ENCODE measurements at regions not wholly inside any gene's neighbourhood (a gene's known extent, or its start where the extent isn't known, plus 50 kb on each side); places are given as distances from the start of the nearest gene placed in this dataset.
A peak's percentile ranks its signal among the peaks of the same experiment; 100 is the strongest.

GRCh38 chr1:148388260-148389026 is 94.7 kb downstream of the PPIAL4G start (continued):
- TF ChIP-seq CREB3L1 (IDR thresholded peaks at IDR 0.05; ENCODE audit: borderline replicate concordance, low read depth): peak; percentile 42; the same call in 1 of the 2 replicates
- no peak for TF ChIP-seq SREBF2 (CRISPR knock-in tag; IDR thresholded peaks at IDR 0.05)
- TF ChIP-seq LARP7 (IDR thresholded peaks at IDR 0.05): no peak
- peak; percentile 82 for TF ChIP-seq CXXC5 (CRISPR knock-in tag; IDR thresholded peaks at IDR 0.05)
- 0 out of 2 replicates have a peak, but pooled peaks have one; percentile 19 for TF ChIP-seq MEF2D (tag; conservative IDR thresholded peaks at IDR 0.05; ENCODE audit: low read depth)
- no peak for TF ChIP-seq HMGN3 (IDR thresholded peaks at IDR 0.05; ENCODE audit: borderline replicate concordance, extremely low read depth, insufficient read length, low read depth, low read length)
- TF ChIP-seq MAX (CRISPR knock-in tag; IDR thresholded peaks at IDR 0.05): peak; percentile 45; the same call in 1 of the 2 replicates
- TF ChIP-seq RREB1 (CRISPR knock-in tag; IDR thresholded peaks at IDR 0.05): no peak
- peak; percentile 46 to 90; a peak in 3 of 4 replicates for TF ChIP-seq SIN3A (IDR thresholded peaks at IDR 0.05; ENCODE audit: borderline replicate concordance in 2 of 2, control insufficient read depth in 1 of 2, low read depth in 2 of 2, low read length in 2 of 2)
- TF ChIP-seq OTX1 (CRISPR knock-in tag; IDR thresholded peaks at IDR 0.05): peak; percentile 98
- no peak for TF ChIP-seq ZNF395 (CRISPR knock-in tag; IDR thresholded peaks at IDR 0.05)
- 0 out of 2 replicates have a peak, but pooled peaks have one; percentile 79 for TF ChIP-seq THAP7 (CRISPR knock-in tag; IDR thresholded peaks at IDR 0.05)
- TF ChIP-seq ZNF785 (CRISPR knock-in tag; IDR thresholded peaks at IDR 0.05): no peak
- peak; percentile 98 for TF ChIP-seq POLR2B (IDR thresholded peaks at IDR 0.05; ENCODE audit: low read depth, partially characterized antibody)
- TF ChIP-seq ZBTB34 (CRISPR knock-in tag; IDR thresholded peaks at IDR 0.05): no peak

Measured in K562 (cell line).